Brain microvascular endothelial cell (primary cell): ENCODE measurements at regions not wholly inside any gene's neighbourhood (a gene's known extent, or its start where the extent isn't known, plus 50 kb on each side); places are given as distances from the start of the nearest gene placed in this dataset.
A peak's percentile ranks its signal among the peaks of the same experiment; 100 is the strongest.

Experiments
- DNase-seq: peaks from one replicate; pipeline ENCODE4 v3.0.0-alpha.2; 2020
- H3K27ac ChIP-seq: fragments of 250-450 bp; sonication (Bioruptor Pico); 2 replicates; pipeline ENCODE4 v1.5.1; 2020; ENCODE audit warnings: mild to moderate bottlenecking, moderate library complexity
- H3K27me3 ChIP-seq: fragments of 250-450 bp; sonication (Bioruptor Pico); replicated peaks from 2 replicates; pipeline ENCODE4 v1.5.1; 2020; ENCODE audit warnings: mild to moderate bottlenecking
- H3K36me3 ChIP-seq: fragments of 250-450 bp; sonication (Bioruptor Pico); replicated peaks from 2 replicates; pipeline ENCODE4 v1.5.1; 2020; ENCODE audit warnings: mild to moderate bottlenecking
- H3K4me3 ChIP-seq: 2 replicates; pipeline ENCODE4 v1.5.1; 2011; ENCODE audit warnings: low read depth, mild to moderate bottlenecking, control low read depth, low read length, moderate library complexity
- CTCF ChIP-seq: IDR thresholded peaks from 2 replicates; pipeline ENCODE4 v1.5.1; 2011; ENCODE audit warnings: low read depth, mild to moderate bottlenecking, moderate library complexity, low read length, control low read depth, inconsistent platforms; ENCODE audit errors: missing control alignments
- in situ Hi-C: cut with HindIII; loops from 2 replicates; pipeline ENCODE4 v1.10.0; 2017; ENCODE audit warnings: low sequenced_read_pairs, low pct_ligation_motif_present

DNA sequence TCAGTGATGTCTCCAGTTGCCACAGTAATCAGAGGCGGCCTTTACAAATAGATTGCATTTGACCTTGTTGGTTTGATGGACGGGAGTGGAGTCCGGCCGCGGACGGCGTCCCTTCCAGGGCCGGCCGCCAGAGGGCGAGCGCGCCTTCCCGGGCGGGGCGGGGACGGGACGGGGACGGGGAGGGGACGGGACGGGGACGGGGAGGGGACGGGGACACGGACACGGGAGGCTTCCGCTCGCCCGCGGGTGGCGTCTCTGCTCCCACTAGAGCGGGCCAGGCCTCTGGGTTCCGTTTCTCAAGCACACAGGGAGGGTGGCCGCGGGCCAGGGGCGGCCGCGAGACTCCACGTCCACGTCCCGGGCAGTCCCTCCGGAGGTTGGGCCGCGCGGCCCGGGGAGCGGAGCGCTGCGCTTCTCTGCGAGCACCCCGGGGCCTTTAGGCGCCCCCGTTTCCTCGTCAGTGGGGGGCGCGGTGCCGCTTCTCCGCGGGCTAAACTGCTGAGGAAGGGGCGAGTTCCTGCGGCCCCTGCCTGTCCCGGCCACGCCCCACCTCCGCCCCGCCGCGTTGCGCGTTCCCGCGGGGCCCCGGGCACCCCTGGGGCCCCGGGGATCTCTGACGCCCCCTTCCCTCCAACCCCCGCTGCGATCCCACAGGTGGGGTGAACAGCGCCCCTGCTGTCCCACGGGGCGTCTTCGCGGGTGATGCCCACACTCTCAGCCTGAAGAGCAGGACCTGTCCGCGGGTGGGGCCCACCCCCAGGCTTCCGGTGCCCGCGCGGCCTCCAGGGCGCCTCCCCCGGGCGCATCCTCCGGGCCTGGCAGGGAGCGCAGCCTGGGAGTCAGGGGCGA, 84.2 kb upstream of the MKI67 start:
- DNase-seq = no peak
- Histone ChIP-seq H3K4me3 (peak overlapping the region; percentile 34), H3K27me3 (no peaks in the 10 kb centered on the region), H3K36me3 (no peaks in the 10 kb centered on the region), H3K27ac (no peak overlapping the region)
- in situ Hi-C loops = no loop called here
- TF ChIP-seq CTCF = peak; percentile 65

DNA sequence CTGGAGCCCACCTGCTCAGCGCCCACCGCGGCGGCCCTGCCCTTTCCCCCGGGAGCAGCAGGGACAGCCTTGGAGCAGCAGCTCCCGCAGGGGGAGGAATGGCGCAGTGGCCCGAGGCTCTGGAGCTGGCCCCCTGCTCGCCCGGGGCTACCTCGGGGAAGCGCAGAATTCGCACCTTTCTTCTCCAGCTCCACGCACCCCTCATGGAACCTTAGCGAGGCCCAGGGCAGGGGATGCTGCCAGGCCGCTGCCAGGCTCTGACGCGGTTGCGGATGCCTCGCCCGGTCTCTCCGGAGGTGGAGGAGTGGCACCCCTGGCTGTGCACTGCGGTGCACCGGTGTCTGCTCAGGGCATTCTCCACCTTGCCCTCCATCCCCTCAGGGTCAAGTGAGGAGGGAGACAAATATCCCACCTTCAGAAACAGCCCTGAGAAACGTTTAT, 84.9 kb upstream of the MKI67 start:
- in situ Hi-C loops = no loop called here
- no peak for DNase-seq
- no peaks in the 10 kb centered on the region for H3K27me3 ChIP-seq
- H3K4me3 ChIP-seq = no peak overlapping the region
- no peak overlapping the region for H3K27ac ChIP-seq
- TF ChIP-seq CTCF = no peak
- H3K36me3 ChIP-seq = no peaks in the 10 kb centered on the region

DNA sequence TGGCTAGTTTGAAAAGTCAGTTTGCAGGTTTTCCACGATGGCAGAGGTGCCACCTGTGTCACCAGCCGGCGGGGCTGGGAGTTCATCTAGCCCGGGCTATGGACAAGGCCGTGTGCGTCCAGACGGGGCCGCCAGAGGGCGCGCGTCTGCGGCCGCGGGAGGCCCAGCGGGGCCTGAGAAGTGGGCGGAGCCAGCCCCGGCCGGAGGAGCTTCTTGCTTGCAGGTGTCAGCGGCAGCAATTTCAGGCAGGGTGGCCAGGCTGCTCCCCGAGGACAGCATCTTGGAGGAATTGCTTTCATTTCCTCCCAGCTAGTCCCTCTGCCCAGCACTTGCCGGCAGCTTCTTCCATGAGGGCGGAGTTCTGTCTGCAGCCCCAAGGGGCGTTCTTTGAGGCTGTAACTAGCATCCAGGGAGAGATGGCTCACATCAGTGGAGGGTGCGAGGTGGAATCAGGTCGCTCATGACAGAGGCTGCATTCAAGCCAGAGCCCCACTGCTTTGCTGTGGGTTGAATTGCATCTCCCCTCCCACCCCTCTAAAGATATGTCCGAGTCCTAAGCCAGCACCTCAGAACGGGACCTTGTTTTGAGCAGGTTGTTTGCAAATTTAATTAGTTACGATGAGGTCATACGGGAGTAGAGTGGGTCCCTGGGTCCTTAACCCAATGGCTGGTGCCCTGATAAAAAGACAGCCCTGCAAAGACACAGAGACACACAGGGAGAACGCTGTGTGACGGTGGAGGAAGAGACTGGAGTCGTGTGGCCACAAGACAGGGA, 85.9 kb upstream of the MKI67 start:
- H3K4me3 ChIP-seq = no peak overlapping the region

GRCh38 chr10:128213156-128213555, 86.9 kb upstream of the MKI67 start:
- DNase-seq = no peak
- Histone ChIP-seq H3K4me3 (no peak overlapping the region), H3K27me3 (no peaks in the 10 kb centered on the region), H3K27ac (no peak overlapping the region), H3K36me3 (no peaks in the 10 kb centered on the region)
- no peak for TF ChIP-seq CTCF
- in situ Hi-C loops = no loop called here

More for the DNA sequence above, 85.9 kb upstream of the MKI67 start:
- peak; percentile 73 for TF ChIP-seq CTCF
- H3K36me3 ChIP-seq = no peaks in the 10 kb centered on the region
- in situ Hi-C loops = no loop called here
- H3K27ac ChIP-seq = no peak overlapping the region
- DNase-seq = peak; percentile 50
- H3K27me3 ChIP-seq = no peaks in the 10 kb centered on the region

DNA sequence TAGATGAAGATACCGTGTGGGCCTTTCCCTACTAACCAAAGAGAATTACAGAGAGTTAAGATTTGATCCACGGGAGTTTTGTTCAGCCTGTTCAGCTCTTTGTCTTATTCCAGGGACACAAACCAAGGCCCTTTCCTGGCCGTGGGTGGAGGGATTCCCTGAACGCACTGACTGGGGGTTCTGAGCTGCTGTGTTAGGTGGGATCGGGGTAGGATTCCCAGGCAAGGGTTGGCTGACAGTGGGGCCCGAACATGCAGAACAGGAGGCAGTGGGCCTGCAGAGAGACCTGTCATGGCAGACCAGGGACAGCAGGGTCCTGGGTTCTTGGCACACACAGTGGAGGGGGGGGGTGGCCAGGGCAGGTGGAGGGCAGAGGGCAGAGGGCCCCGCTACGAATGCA, 89.5 kb upstream of the MKI67 start:
- DNase-seq = no peak
- Histone ChIP-seq H3K27me3 (no peaks in the 10 kb centered on the region), H3K4me3 (no peak overlapping the region), H3K36me3 (no peaks in the 10 kb centered on the region), H3K27ac (no peak overlapping the region)
- no peak for TF ChIP-seq CTCF
- in situ Hi-C loops = no loop called here
